SK-N-MC (cell line): ENCODE measurements at regions not wholly inside any gene's neighbourhood (a gene's known extent, or its start where the extent isn't known, plus 50 kb on each side); places are given as distances from the start of the nearest gene placed in this dataset.

ENCODE experiments used
- DNase-seq: peaks from one replicate; pipeline ENCODE4 v3.0.0-alpha.2; 2011; ENCODE audit warnings: low read depth, low spot score
- H3K27ac ChIP-seq: fragments of 200-600 bp; sonication (generic); 2 replicates; pipeline ENCODE4 v1.5.1; 2016; ENCODE audit warnings: mixed run types
- H3K36me3 ChIP-seq: fragments of 200-600 bp; sonication (generic); 2 replicates; pipeline ENCODE4 v1.6.1; 2017; ENCODE audit warnings: antibody characterized with exemption, low read length, mixed read lengths; ENCODE audit not compliant: insufficient read depth
- H3K4me3 ChIP-seq: fragments of 200-600 bp; sonication (generic); 2 replicates; pipeline ENCODE4 v1.5.1; 2016
- H3K9ac ChIP-seq: fragments of 200-600 bp; sonication (generic); 2 replicates; pipeline ENCODE4 v1.8.0; 2017; ENCODE audit warnings: mixed run types, mixed read lengths; ENCODE audit not compliant: insufficient read length
- H3K9me3 ChIP-seq: fragments of 200-600 bp; sonication (generic); 2 replicates; pipeline ENCODE4 v1.6.1; 2017; ENCODE audit warnings: low read depth, mild to moderate bottlenecking, antibody characterized with exemption, low read length, moderate library complexity, mixed read lengths
- EZH2 ChIP-seq: fragments of 200-600 bp; sonication (generic); IDR thresholded peaks from one replicate; pipeline ENCODE4 v1.6.1; 2017; ENCODE audit warnings: antibody characterized with exemption
- FOXP2 ChIP-seq: optimal IDR thresholded peaks from 2 replicates; pipeline ENCODE3; 2011; ENCODE audit warnings: mild to moderate bottlenecking, moderate library complexity; ENCODE audit not compliant: insufficient read depth; ENCODE audit errors: extremely low read length, control extremely low read depth
- POLR2AphosphoS5 ChIP-seq: IDR thresholded peaks from 2 replicates; pipeline ENCODE4 v1.6.1; 2012; ENCODE audit warnings: mild to moderate bottlenecking, low read depth, low read length, borderline replicate concordance

GRCh38 chr7:15848901-15849300, 162.4 kb upstream of the MEOX2 start:
- Histone ChIP-seq H3K4me3 (no peak overlapping the region), H3K9me3 (no peaks in the 10 kb centered on the region), H3K9ac (no peak overlapping the region), H3K27ac (no peak overlapping the region), H3K36me3 (no peaks in the 10 kb centered on the region)
- DNase-seq = no peak
- TF ChIP-seq EZH2 (no peak), POLR2AphosphoS5 (no peak), FOXP2 (no peak)

GRCh38 chr7:15848362-15848761, 161.9 kb upstream of the MEOX2 start:
- Histone ChIP-seq H3K27ac (no peak overlapping the region), H3K9me3 (no peaks in the 10 kb centered on the region), H3K4me3 (no peak overlapping the region), H3K9ac (no peak overlapping the region), H3K36me3 (no peaks in the 10 kb centered on the region)
- TF ChIP-seq POLR2AphosphoS5 (no peak), FOXP2 (no peak), EZH2 (no peak)
- DNase-seq = no peak

- Histone ChIP-seq H3K36me3 (no peaks in the 10 kb centered on the region), H3K9me3 (no peaks in the 10 kb centered on the region), H3K4me3 (no peak overlapping the region), H3K9ac (no peak overlapping the region), H3K27ac (no peak overlapping the region)
- DNase-seq = no peak
- TF ChIP-seq POLR2AphosphoS5 (no peak), FOXP2 (no peak), EZH2 (no peak)
These were observed 159.4 kb upstream of the MEOX2 start for GRCh38 chr7:15845868-15846267.

- no peaks in the 10 kb centered on the region for H3K36me3 ChIP-seq
- no peaks in the 10 kb centered on the region for H3K9me3 ChIP-seq
- no peak for DNase-seq
- no peak overlapping the region for H3K27ac ChIP-seq
- no peak overlapping the region for H3K9ac ChIP-seq
- TF ChIP-seq POLR2AphosphoS5 = no peak
- no peak for TF ChIP-seq EZH2
- no peak for TF ChIP-seq FOXP2
- H3K4me3 ChIP-seq = no peak overlapping the region
These were observed 159.0 kb upstream of the MEOX2 start for GRCh38 chr7:15845461-15845860.

GRCh38 chr7:15839416-15840100, 153.1 kb upstream of the MEOX2 start:
- Histone ChIP-seq H3K27ac (peak overlapping the region; percentile 93), H3K9me3 (no peaks in the 10 kb centered on the region), H3K4me3 (peak overlapping the region; percentile 72), H3K9ac (peak overlapping the region; percentile 74), H3K36me3 (no peaks in the 10 kb centered on the region)
- peak; percentile 82 for DNase-seq
- TF ChIP-seq EZH2 = no peak
- TF ChIP-seq POLR2AphosphoS5 = peak; percentile 51; the same call in 1 of the 2 replicates
- TF ChIP-seq FOXP2 = no peak

GRCh38 chr7:15838265-15838664, 151.8 kb upstream of the MEOX2 start:
- Histone ChIP-seq H3K27ac (peak overlapping the region; percentile 93; the same call in 1 of the 2 replicates), H3K36me3 (no peaks in the 10 kb centered on the region), H3K4me3 (no peak overlapping the region), H3K9ac (no peak overlapping the region), H3K9me3 (no peaks in the 10 kb centered on the region)
- DNase-seq = no peak
- TF ChIP-seq POLR2AphosphoS5 (no peak), FOXP2 (no peak), EZH2 (no peak)

GRCh38 chr7:15837306-15837950, 150.9 kb upstream of the MEOX2 start:
- Histone ChIP-seq H3K4me3 (no peak overlapping the region), H3K9me3 (no peaks in the 10 kb centered on the region), H3K36me3 (no peaks in the 10 kb centered on the region), H3K27ac (peak overlapping the region; percentile 32), H3K9ac (no peak overlapping the region)
- DNase-seq = no peak
- no peak for TF ChIP-seq EZH2
- no peak for TF ChIP-seq FOXP2
- TF ChIP-seq POLR2AphosphoS5 = no peak

- H3K4me3 ChIP-seq = no peak overlapping the region
- no peaks in the 10 kb centered on the region for H3K36me3 ChIP-seq
- no peak overlapping the region for H3K9ac ChIP-seq
- H3K27ac ChIP-seq = 0 out of 2 replicates have a peak overlapping the region, but pooled peaks have one; percentile 32
- TF ChIP-seq FOXP2 (no peak), POLR2AphosphoS5 (no peak), EZH2 (no peak)
- H3K9me3 ChIP-seq = no peaks in the 10 kb centered on the region
- no peak for DNase-seq
These were observed 150.2 kb upstream of the MEOX2 start for GRCh38 chr7:15836651-15837050.
